CD4-positive, alpha-beta T cell (primary cell): ENCODE measurements at regions not wholly inside any gene's neighbourhood (a gene's known extent, or its start where the extent isn't known, plus 50 kb on each side); places are given as distances from the start of the nearest gene placed in this dataset.
A peak's percentile ranks its signal among the peaks of the same experiment; 100 is the strongest.

ENCODE experiments used
- ATAC-seq: fragments of 200-7000 bp; cut with Tn5 transposase; one replicate; pipeline ENCODE4 v1.10.0; 2022; ENCODE audit warnings: mild to moderate bottlenecking; ENCODE audit not compliant: poor library complexity
- CTCF ChIA-PET: fragments of 350-600 bp; sonication (Branson Sonifier 250); formaldehyde crosslinking; loops from one replicate; lab custom pipeline; 2021; ENCODE audit warnings: antibody characterized with exemption, inconsistent platforms; lab: Charles Lee
- POLR2A ChIA-PET: fragments of 350-600 bp; sonication (Branson Sonifier 250); formaldehyde crosslinking; loops from one replicate; lab custom pipeline; 2021; ENCODE audit warnings: antibody characterized with exemption, inconsistent platforms; lab: Charles Lee
- DNase-seq, 14 experiments: peaks; one replicate each; pipeline ENCODE4 v3.0.0-alpha.2; 2013 to 2020; ENCODE audit warnings: mixed read lengths in 2 of 14
- H3K27ac ChIP-seq, 2 donors: one replicate each; pipeline versions ENCODE4 v1.5.1 to v1.7.0; 2013; ENCODE audit warnings: low read length in 2 of 2, low read depth in 1 of 2, mild to moderate bottlenecking in 1 of 2
- H3K27me3 ChIP-seq, 2 experiments: 1 replicate in 1 of 2; 2 replicates in 1 of 2; pipeline versions ENCODE4 v1.6.1 to v1.7.0; 2013; ENCODE audit warnings: low read length in 2 of 2, control low read depth in 1 of 2, mild to moderate bottlenecking in 1 of 2, moderate library complexity in 1 of 2; ENCODE audit not compliant: insufficient read depth in 2 of 2, control insufficient read depth in 1 of 2
- H3K36me3 ChIP-seq: one replicate; pipeline ENCODE4 v1.6.1; 2013; ENCODE audit warnings: low read length, control low read depth; ENCODE audit not compliant: insufficient read depth
- H3K4me1 ChIP-seq: one replicate; pipeline ENCODE4 v1.6.1; 2013; ENCODE audit warnings: low read length, control low read depth; ENCODE audit not compliant: insufficient read depth
- H3K4me3 ChIP-seq: one replicate; pipeline ENCODE4 v1.5.1; 2013; ENCODE audit warnings: mild to moderate bottlenecking, low read length, moderate library complexity
- H3K9me3 ChIP-seq, 2 experiments: 1 replicate in 1 of 2; 2 replicates in 1 of 2; pipeline versions ENCODE4 v1.6.1 to v1.7.0; 2013; ENCODE audit warnings: low read length in 2 of 2, mild to moderate bottlenecking in 2 of 2, control low read depth in 1 of 2, moderate library complexity in 1 of 2; ENCODE audit not compliant: control insufficient read depth in 1 of 2, insufficient read depth in 1 of 2
- H3K27ac Mint-ChIP-seq: one replicate; pipeline ENCODE4 v1.8.0; 2020; ENCODE audit warnings: mixed read lengths
- H3K27me3 Mint-ChIP-seq: one replicate; pipeline ENCODE4 v1.8.0; 2021; ENCODE audit warnings: mixed read lengths
- H3K36me3 Mint-ChIP-seq: one replicate; pipeline ENCODE4 v1.8.0; 2021; ENCODE audit warnings: low read depth, mixed read lengths
- H3K4me1 Mint-ChIP-seq: one replicate; pipeline ENCODE4 v1.8.0; 2021; ENCODE audit warnings: low read depth, mixed read lengths
- H3K4me3 Mint-ChIP-seq: one replicate; pipeline ENCODE4 v1.8.0; 2020; ENCODE audit warnings: mild to moderate bottlenecking, mixed read lengths
- H3K9me3 Mint-ChIP-seq: one replicate; pipeline ENCODE4 v1.8.0; 2020; ENCODE audit warnings: mixed read lengths
- CTCF ChIP-seq: fragments of 200-600 bp; IDR thresholded peaks from one replicate; pipeline ENCODE4 v1.8.0; 2022; ENCODE audit warnings: antibody characterized with exemption, mild to moderate bottlenecking
- intact Hi-C, 2 experiments: fragments of 100-400 bp; cut with DNase I in 1 of 2; cut with micrococcal nuclease in 1 of 2; formaldehyde crosslinking; loops; one replicate each; pipeline versions ENCODE4 v1.15.1 to v1.9.0; 2023 to 2025; cut with DNase I, micrococcal nuclease

GRCh38 chr18:55072698-55073097, 113.4 kb upstream of the CCDC68 start:
- Histone ChIP-seq H3K4me3 (no peak overlapping the region), H3K27ac (no peak overlapping the region), H3K27me3 (peaks cover 0 to 3% of the 10 kb centered on the region in 2 experiments), H3K4me1 (no peaks in the 10 kb centered on the region), H3K9me3 (no peaks in the 10 kb centered on the region), H3K36me3 (no peaks in the 10 kb centered on the region)
- Mint-ChIP-seq H3K27me3 (peaks cover 9% of the 10 kb centered on the region), H3K27ac (no peak overlapping the region), H3K4me3 (no peak overlapping the region), H3K36me3 (no peaks in the 10 kb centered on the region), H3K4me1 (no peaks in the 10 kb centered on the region), H3K9me3 (no peaks in the 10 kb centered on the region)
- intact Hi-C loops, result no loop called here
- ChIA-PET POLR2A (no interaction called here), CTCF (no interaction called here)
- DNase-seq, result no peak
- ATAC-seq, result no peak
- TF ChIP-seq CTCF, result no peak

GRCh38 chr18:55072181-55072580, 112.9 kb upstream of the CCDC68 start:
- peaks cover 5% of the 10 kb centered on the region for H3K27me3 Mint-ChIP-seq
- no peak for ATAC-seq
- intact Hi-C loops, result no loop called here
- no peaks in the 10 kb centered on the region for H3K4me1 Mint-ChIP-seq
- no peaks in the 10 kb centered on the region for H3K36me3 Mint-ChIP-seq
- H3K27me3 ChIP-seq, result peaks cover 0 to 3% of the 10 kb centered on the region in 2 experiments
- TF ChIP-seq CTCF, result no peak
- no peak for DNase-seq
- H3K27ac ChIP-seq, result no peak overlapping the region
- POLR2A ChIA-PET, result no interaction called here
- H3K9me3 Mint-ChIP-seq, result no peaks in the 10 kb centered on the region
- no peaks in the 10 kb centered on the region for H3K36me3 ChIP-seq
- no peaks in the 10 kb centered on the region for H3K9me3 ChIP-seq
- no peak overlapping the region for H3K4me3 Mint-ChIP-seq
- H3K4me3 ChIP-seq, result no peak overlapping the region
- CTCF ChIA-PET, result no interaction called here
- no peak overlapping the region for H3K27ac Mint-ChIP-seq
- no peaks in the 10 kb centered on the region for H3K4me1 ChIP-seq

GRCh38 chr18:55069497-55069896, 110.2 kb upstream of the CCDC68 start:
- Mint-ChIP-seq H3K27me3 (peaks cover 5% of the 10 kb centered on the region), H3K36me3 (no peaks in the 10 kb centered on the region), H3K4me1 (no peaks in the 10 kb centered on the region), H3K4me3 (no peak overlapping the region), H3K9me3 (no peaks in the 10 kb centered on the region), H3K27ac (no peak overlapping the region)
- no peak for TF ChIP-seq CTCF
- ChIA-PET POLR2A (no interaction called here), CTCF (no interaction called here)
- ATAC-seq (no peak), DNase-seq (peak in 2 of 14 experiments; percentile 4 to 16)
- intact Hi-C loops, result no loop called here
- Histone ChIP-seq H3K27me3 (peaks cover 0 to 3% of the 10 kb centered on the region in 2 experiments), H3K27ac (no peak overlapping the region), H3K9me3 (no peaks in the 10 kb centered on the region), H3K4me1 (no peaks in the 10 kb centered on the region), H3K4me3 (no peak overlapping the region), H3K36me3 (no peaks in the 10 kb centered on the region)
